ENCODE measurements at regions not wholly inside any gene's neighbourhood (a gene's known extent, or its start where the extent isn't known, plus 50 kb on each side); places are given as distances from the start of the nearest gene placed in this dataset.

DNA sequence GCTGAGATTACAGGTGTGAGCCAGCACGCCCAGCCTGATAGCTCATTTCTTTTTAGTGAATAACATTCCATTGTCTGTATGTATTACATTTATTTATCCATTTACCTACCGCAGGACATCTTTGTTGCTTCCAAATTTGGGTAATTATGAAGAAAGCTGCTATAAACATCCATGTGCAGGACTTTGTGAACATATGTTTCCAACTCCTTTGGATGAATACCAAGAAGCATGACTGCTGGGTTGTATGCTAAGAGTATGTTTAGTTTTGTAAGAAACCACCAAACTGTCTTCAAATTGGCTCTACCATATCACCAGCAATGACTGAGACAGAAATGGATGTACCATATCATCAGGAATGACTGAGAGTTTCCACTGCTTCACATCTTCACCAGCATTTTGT lies 200.2 kb upstream of the TMEM196 start:
- Histone ChIP-seq H3K36me3 (ENCODE audit: control insufficient read depth in 2 of 2, insufficient read depth in 1 of 2, low read length in 2 of 2) (no peaks in the 10 kb centered on the region), H3K9me3 (ENCODE audit: control insufficient read depth, insufficient read depth, low read depth, low read length) (no peaks in the 10 kb centered on the region), H3K4me1 (ENCODE audit: control insufficient read depth, insufficient read depth, low read length) (no peaks in the 10 kb centered on the region), H3K4me3 (ENCODE audit: low read depth, low read length) (no peak overlapping the region), H3K27ac (ENCODE audit: extremely low read depth, low read depth, low read length) (no peak overlapping the region)
- ChIA-PET POLR2A (no interaction called here), CTCF (interaction anchor here (0.6 kb wide), 1 partner anchor 264 kb away, joined by 3 read pairs; the partner anchor contains the start of gene POLR1F)
- no peak for TF ChIP-seq ZNF354C (tag by site-specific recombination; IDR thresholded peaks at IDR 0.05; ENCODE audit: borderline replicate concordance, low read depth)
- TF ChIP-seq ZNF544 (tag by site-specific recombination; IDR thresholded peaks at IDR 0.05) = no peak
- no peak for TF ChIP-seq ZNF501 (tag by site-specific recombination; IDR thresholded peaks at IDR 0.05)
- no peak for TF ChIP-seq ELK4 (IDR thresholded peaks at IDR 0.05; ENCODE audit: borderline replicate concordance, low read depth, low read length)
- no peak for TF ChIP-seq ZBTB1 (tag by site-specific recombination; IDR thresholded peaks at IDR 0.05)
- no peak for TF ChIP-seq HOXD13 (CRISPR knock-in tag; IDR thresholded peaks at IDR 0.05; ENCODE audit: borderline replicate concordance)

- ChIA-PET CTCF (interaction anchor here (0.6 to 1.1 kb wide), 2 partner anchors 200 to 264 kb away, joined by 3 read pairs; partner anchors contain the start of gene POLR1F), POLR2A (no interaction called here)
- H3K27ac ChIP-seq (ENCODE audit: extremely low read depth, low read depth, low read length) = no peak overlapping the region
Measured at GRCh38 chr7:19972876-19973275, 199.5 kb upstream of the TMEM196 start.

More at GRCh38 chr7:19972876-19973275, 199.5 kb upstream of the TMEM196 start:
- Histone ChIP-seq H3K4me3 (ENCODE audit: low read depth, low read length) (no peak overlapping the region), H3K4me1 (ENCODE audit: control insufficient read depth, insufficient read depth, low read length) (no peaks in the 10 kb centered on the region), H3K36me3 (ENCODE audit: control insufficient read depth in 2 of 2, insufficient read depth in 1 of 2, low read length in 2 of 2) (no peaks in the 10 kb centered on the region), H3K9me3 (ENCODE audit: control insufficient read depth, insufficient read depth, low read depth, low read length) (no peaks in the 10 kb centered on the region)
- TF ChIP-seq, protein P1, sequence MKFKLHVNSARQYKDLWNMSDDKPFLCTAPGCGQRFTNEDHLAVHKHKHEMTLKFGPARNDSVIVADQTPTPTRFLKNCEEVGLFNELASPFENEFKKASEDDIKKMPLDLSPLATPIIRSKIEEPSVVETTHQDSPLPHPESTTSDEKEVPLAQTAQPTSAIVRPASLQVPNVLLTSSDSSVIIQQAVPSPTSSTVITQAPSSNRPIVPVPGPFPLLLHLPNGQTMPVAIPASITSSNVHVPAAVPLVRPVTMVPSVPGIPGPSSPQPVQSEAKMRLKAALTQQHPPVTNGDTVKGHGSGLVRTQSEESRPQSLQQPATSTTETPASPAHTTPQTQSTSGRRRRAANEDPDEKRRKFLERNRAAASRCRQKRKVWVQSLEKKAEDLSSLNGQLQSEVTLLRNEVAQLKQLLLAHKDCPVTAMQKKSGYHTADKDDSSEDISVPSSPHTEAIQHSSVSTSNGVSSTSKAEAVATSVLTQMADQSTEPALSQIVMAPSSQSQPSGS (tag by site-specific recombination; IDR thresholded peaks at IDR 0.05; ENCODE audit: low read depth) = no peak
- TF ChIP-seq ZFHX2 (tag by site-specific recombination; conservative IDR thresholded peaks at IDR 0.05) = no peak
- no peak for TF ChIP-seq ZNF658 (tag by site-specific recombination; IDR thresholded peaks at IDR 0.05)
- TF ChIP-seq ZNF571 (tag by site-specific recombination; IDR thresholded peaks at IDR 0.05) = no peak
- TF ChIP-seq ZNF37A (tag by site-specific recombination; IDR thresholded peaks at IDR 0.05) = no peak
- no peak for TF ChIP-seq ZNF23 (tag by site-specific recombination; IDR thresholded peaks at IDR 0.05; ENCODE audit: borderline replicate concordance)
- no peak for TF ChIP-seq TCF7L2 (IDR thresholded peaks at IDR 0.05; ENCODE audit: borderline replicate concordance, low read depth, low read length)
- TF ChIP-seq, protein P2, sequence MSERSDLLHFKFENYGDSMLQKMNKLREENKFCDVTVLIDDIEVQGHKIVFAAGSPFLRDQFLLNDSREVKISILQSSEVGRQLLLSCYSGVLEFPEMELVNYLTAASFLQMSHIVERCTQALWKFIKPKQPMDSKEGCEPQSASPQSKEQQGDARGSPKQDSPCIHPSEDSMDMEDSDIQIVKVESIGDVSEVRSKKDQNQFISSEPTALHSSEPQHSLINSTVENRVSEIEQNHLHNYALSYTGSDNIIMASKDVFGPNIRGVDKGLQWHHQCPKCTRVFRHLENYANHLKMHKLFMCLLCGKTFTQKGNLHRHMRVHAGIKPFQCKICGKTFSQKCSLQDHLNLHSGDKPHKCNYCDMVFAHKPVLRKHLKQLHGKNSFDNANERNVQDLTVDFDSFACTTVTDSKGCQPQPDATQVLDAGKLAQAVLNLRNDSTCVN (tag by site-specific recombination; optimal IDR thresholded peaks at IDR 0.05) = no peak
- TF ChIP-seq TRIM28 (IDR thresholded peaks at IDR 0.05; ENCODE audit: borderline replicate concordance, low read length) = no peak
- TF ChIP-seq ZNF544 (tag by site-specific recombination; IDR thresholded peaks at IDR 0.05) = no peak
- no peak for TF ChIP-seq ZNF621 (tag by site-specific recombination; IDR thresholded peaks at IDR 0.05)
- no peak for TF ChIP-seq PRDM6 (tag by site-specific recombination; IDR thresholded peaks at IDR 0.05)
- no peak for TF ChIP-seq ZNF561 (tag by site-specific recombination; IDR thresholded peaks at IDR 0.05; ENCODE audit: borderline replicate concordance)
- TF ChIP-seq, protein P3, sequence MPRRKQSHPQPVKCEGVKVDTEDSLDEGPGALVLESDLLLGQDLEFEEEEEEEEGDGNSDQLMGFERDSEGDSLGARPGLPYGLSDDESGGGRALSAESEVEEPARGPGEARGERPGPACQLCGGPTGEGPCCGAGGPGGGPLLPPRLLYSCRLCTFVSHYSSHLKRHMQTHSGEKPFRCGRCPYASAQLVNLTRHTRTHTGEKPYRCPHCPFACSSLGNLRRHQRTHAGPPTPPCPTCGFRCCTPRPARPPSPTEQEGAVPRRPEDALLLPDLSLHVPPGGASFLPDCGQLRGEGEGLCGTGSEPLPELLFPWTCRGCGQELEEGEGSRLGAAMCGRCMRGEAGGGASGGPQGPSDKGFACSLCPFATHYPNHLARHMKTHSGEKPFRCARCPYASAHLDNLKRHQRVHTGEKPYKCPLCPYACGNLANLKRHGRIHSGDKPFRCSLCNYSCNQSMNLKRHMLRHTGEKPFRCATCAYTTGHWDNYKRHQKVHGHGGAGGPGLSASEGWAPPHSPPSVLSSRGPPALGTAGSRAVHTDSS (tag by site-specific recombination; IDR thresholded peaks at IDR 0.05) = no peak
- no peak for TF ChIP-seq SETDB1 (IDR thresholded peaks at IDR 0.05; ENCODE audit: insufficient read length, low read length)
- TF ChIP-seq ZNF112 (tag by site-specific recombination; IDR thresholded peaks at IDR 0.05) = no peak
- TF ChIP-seq SP2 (tag by site-specific recombination; IDR thresholded peaks at IDR 0.05) = no peak
- TF ChIP-seq ZNF785 (tag by site-specific recombination; IDR thresholded peaks at IDR 0.05) = no peak
- no peak for TF ChIP-seq ZNF48 (tag by site-specific recombination; IDR thresholded peaks at IDR 0.05)

Data from HEK293 (cell line).